ENCODE measurements at regions not wholly inside any gene's neighbourhood (a gene's known extent, or its start where the extent isn't known, plus 50 kb on each side); places are given as distances from the start of the nearest gene placed in this dataset.
"Not testable (repeated sequence)": the region's sequence is repeated elsewhere in the genome, so short reads cannot be mapped to it uniquely, and the experiment has no call there.

DNA sequence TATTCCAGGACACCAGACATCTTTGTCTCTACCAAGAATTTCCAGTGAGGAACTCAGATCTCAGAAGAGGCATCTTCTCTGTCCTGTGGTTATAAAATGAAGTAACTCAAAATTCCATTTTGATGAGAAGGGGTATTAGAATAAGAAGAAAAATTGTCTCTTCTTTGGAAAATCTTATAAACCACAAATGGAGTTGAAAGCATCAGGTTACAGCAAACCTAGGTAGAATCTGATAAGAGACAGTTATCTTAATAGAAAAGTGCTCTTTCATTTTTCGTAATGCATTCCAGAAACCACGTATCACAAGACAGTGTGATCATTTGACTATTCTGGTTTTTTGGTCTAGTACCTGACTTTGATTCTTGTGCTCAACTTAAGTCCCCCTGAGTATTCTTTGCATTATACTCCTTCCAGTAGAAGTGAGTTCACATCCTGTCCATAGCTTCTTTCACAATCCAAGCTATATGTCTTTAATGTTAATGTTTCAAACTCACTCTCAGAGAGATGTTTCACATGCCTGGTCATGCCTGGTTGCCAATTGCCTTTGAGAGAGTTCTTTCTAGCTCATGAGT lies 120.9 kb upstream of the PRDX6 start:
- WGBS (ENCODE audit: insufficient coverage): no CpG with 5 or more reads among the region's 2 CpGs
- Histone ChIP-seq H3K9me3 (ENCODE audit: control insufficient read depth, insufficient read depth, low read length) (no peaks in the 10 kb centered on the region), H3K4me1 (ENCODE audit: control insufficient read depth, insufficient read depth, low read length) (no peaks in the 10 kb centered on the region), H3K4me3 (ENCODE audit: low read depth, low read length) (no peak overlapping the region), H3K27ac (ENCODE audit: low read depth, low read length) (no peak overlapping the region), H3K36me3 (ENCODE audit: control insufficient read depth, insufficient read depth, low read length) (no peaks in the 10 kb centered on the region), H3K27me3 (ENCODE audit: control insufficient read depth, insufficient read depth, low read length) (no peaks in the 10 kb centered on the region)
- DNase-seq (ENCODE audit: low read depth in 4 of 6, low spot score in 6 of 6): no peak

DNA sequence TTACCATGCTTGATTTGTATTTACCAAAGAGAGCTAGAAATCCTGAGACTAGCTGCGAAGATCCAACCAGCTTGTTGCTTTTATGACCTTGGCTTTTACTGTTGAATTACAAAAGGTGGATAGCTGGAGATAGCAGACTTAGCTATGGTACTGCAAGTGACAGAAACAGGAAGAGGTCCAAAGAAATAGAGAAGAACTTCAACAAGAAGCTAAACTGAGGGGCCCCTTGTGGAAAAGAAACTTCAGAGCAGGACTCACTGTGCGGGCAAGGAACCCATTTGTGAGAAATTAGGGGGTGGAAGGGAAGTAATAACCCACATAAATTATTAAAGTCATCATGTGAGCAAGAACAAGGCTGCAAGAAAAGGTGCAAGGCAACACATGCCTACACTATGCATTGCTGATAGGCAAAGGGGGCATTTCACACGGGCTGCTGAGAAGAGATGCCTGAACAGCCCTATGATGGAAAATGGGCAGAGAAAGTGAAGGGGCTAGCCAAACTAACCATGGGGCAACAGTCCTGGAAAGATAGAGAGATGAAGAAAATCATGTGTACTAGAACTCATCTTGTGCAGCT lies 116.6 kb upstream of the PRDX6 start:
- no peaks in the 10 kb centered on the region for H3K36me3 ChIP-seq (ENCODE audit: control insufficient read depth, insufficient read depth, low read length)
- H3K9me3 ChIP-seq (ENCODE audit: control insufficient read depth, insufficient read depth, low read length): no peaks in the 10 kb centered on the region
- H3K4me1 ChIP-seq (ENCODE audit: control insufficient read depth, insufficient read depth, low read length): no peaks in the 10 kb centered on the region
- WGBS (ENCODE audit: insufficient coverage): 85% methylated on average over 1 of the region's 3 CpGs
- H3K27me3 ChIP-seq (ENCODE audit: control insufficient read depth, insufficient read depth, low read length): no peaks in the 10 kb centered on the region
- H3K4me3 ChIP-seq (ENCODE audit: low read depth, low read length): no peak overlapping the region
- no peak overlapping the region for H3K27ac ChIP-seq (ENCODE audit: low read depth, low read length)
- DNase-seq (ENCODE audit: low read depth in 4 of 6, low spot score in 6 of 6): no peak

DNA sequence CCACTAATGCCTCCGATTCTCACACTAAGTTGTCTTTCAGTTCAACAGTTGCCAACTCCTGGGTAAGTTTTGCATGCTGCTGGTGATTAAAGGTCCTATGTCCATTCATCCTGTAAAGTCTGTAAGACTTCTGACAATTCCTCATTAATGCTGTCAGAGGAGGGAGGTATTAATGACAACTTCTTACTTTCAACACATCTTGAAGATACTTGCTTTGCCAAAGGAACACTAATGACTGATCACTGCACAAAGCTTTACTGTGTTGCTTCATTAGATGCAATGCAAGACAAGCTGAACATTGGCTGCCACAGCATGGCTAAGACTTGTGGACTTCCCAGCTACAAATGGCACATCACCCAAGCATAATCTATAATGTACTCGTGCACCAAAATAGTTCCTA lies 114.6 kb upstream of the PRDX6 start:
- Histone ChIP-seq H3K27ac (ENCODE audit: low read depth, low read length) (no peak overlapping the region), H3K36me3 (ENCODE audit: control insufficient read depth, insufficient read depth, low read length) (no peaks in the 10 kb centered on the region), H3K4me1 (ENCODE audit: control insufficient read depth, insufficient read depth, low read length) (no peaks in the 10 kb centered on the region), H3K9me3 (ENCODE audit: control insufficient read depth, insufficient read depth, low read length) (no peaks in the 10 kb centered on the region), H3K27me3 (ENCODE audit: control insufficient read depth, insufficient read depth, low read length) (no peaks in the 10 kb centered on the region), H3K4me3 (ENCODE audit: low read depth, low read length) (no peak overlapping the region)
- DNase-seq (ENCODE audit: low read depth in 4 of 6, low spot score in 6 of 6): peak in 1 of 6 donors; percentile 13
- no CpG with 5 or more reads among the region's 2 CpGs for WGBS (ENCODE audit: insufficient coverage)

DNA sequence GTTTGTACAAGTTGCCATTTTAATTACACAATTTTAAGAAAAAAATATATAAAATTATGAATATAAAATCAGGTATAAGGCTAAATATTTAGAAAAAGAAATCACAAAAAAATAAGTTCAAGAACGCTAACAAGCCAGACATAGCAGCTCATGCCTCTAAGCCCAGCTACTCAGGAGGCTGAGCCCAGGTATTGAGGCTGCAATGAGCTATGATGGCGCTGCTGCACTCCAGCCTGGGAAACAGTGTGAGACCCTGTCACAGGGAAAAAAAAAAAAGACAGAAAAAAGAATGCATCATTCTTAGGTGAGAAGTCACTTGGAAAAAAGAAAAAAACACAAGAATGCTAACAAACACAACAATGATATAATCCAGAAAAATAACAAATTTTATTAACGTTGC lies 112.3 kb upstream of the PRDX6 start:
- 83% methylated on average over 1 of the region's 3 CpGs for WGBS (ENCODE audit: insufficient coverage)

DNA sequence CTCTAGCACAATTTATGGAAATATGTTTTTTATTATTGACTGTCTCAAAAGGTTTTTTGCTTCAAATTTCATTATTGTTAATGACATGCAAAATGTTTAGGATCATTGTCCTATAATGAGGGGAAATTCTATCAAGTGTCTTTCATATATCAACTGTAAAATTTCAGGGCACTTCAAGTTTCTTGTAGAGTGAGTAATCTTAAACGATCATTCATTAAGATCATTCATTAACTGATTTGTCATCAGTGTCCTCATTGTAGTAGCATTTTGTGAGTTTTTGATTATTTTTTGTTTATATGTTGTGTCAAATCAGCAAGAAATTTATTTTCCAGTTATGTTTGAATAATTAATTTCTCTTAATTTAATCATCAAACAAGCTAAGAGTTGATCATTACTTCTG lies 111.8 kb upstream of the PRDX6 start:
- Histone ChIP-seq H3K27me3 (ENCODE audit: control insufficient read depth, insufficient read depth, low read length) (no peaks in the 10 kb centered on the region), H3K9me3 (ENCODE audit: control insufficient read depth, insufficient read depth, low read length) (no peaks in the 10 kb centered on the region), H3K4me1 (ENCODE audit: control insufficient read depth, insufficient read depth, low read length) (no peaks in the 10 kb centered on the region), H3K4me3 (ENCODE audit: low read depth, low read length) (no peak overlapping the region), H3K36me3 (ENCODE audit: control insufficient read depth, insufficient read depth, low read length) (no peaks in the 10 kb centered on the region), H3K27ac (ENCODE audit: low read depth, low read length) (no peak overlapping the region)
- no peak for DNase-seq (ENCODE audit: low read depth in 4 of 6, low spot score in 6 of 6)
- no CpG with 5 or more reads among the region's 1 CpG for WGBS (ENCODE audit: insufficient coverage)

More for the DNA sequence above, 112.3 kb upstream of the PRDX6 start:
- Histone ChIP-seq H3K27ac (ENCODE audit: low read depth, low read length) (no peak overlapping the region), H3K36me3 (ENCODE audit: control insufficient read depth, insufficient read depth, low read length) (no peaks in the 10 kb centered on the region), H3K9me3 (ENCODE audit: control insufficient read depth, insufficient read depth, low read length) (no peaks in the 10 kb centered on the region), H3K27me3 (ENCODE audit: control insufficient read depth, insufficient read depth, low read length) (no peaks in the 10 kb centered on the region), H3K4me1 (ENCODE audit: control insufficient read depth, insufficient read depth, low read length) (no peaks in the 10 kb centered on the region), H3K4me3 (ENCODE audit: low read depth, low read length) (no peak overlapping the region)
- no peak for DNase-seq (ENCODE audit: low read depth in 4 of 6, low spot score in 6 of 6)

DNA sequence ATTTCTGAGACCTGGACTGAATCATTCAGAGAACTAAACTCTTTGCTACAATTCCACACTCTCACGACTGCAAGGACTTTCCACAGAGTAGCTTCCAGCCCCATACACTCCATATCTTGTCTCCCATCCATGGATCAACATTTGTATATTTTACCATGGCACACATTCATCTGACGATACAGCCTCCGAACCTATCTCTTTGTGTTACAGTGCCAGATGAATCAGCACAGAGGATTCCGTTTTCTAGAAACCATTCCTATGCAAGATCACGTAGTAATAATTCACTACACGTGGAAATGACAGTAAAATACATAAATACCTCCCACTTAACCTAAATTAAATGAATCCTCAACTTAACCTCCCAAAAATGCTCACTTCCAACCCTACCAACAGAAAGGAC lies 110.0 kb upstream of the PRDX6 start:
- H3K27me3 ChIP-seq (ENCODE audit: control insufficient read depth, insufficient read depth, low read length): no peaks in the 10 kb centered on the region
- no peaks in the 10 kb centered on the region for H3K36me3 ChIP-seq (ENCODE audit: control insufficient read depth, insufficient read depth, low read length)
- H3K4me1 ChIP-seq (ENCODE audit: control insufficient read depth, insufficient read depth, low read length): no peaks in the 10 kb centered on the region
- H3K27ac ChIP-seq (ENCODE audit: low read depth, low read length): no peak overlapping the region
- WGBS (ENCODE audit: insufficient coverage): 92% methylated on average over 5 of the region's 6 CpGs
- H3K9me3 ChIP-seq (ENCODE audit: control insufficient read depth, insufficient read depth, low read length): no peaks in the 10 kb centered on the region
- no peak for DNase-seq (ENCODE audit: low read depth in 4 of 6, low spot score in 6 of 6)
- H3K4me3 ChIP-seq (ENCODE audit: low read depth, low read length): no peak overlapping the region

DNA sequence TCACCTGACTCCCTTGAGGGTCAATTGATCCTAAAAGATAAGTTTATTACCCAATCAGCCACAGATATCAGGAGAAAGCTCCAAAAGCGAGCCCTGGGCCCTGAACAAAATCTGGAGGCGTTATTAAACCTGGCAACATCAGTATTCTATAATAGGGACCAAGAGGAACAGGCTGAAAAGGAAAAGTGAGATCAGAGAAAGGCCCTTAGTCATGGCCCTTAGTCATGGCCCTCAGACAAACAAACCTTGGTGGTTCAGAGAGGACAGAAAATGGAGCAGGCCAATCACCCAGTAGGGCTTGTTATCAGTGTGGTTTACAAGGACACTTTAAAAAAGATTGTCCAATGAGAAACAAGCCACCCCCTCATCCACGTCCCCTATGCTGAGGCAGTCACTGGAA lies 106.5 kb upstream of the PRDX6 start:
- not testable (repeated sequence) for H3K27ac ChIP-seq (ENCODE audit: low read depth, low read length); DNase-seq (ENCODE audit: low read depth in 4 of 6, low spot score in 6 of 6); H3K9me3 ChIP-seq (ENCODE audit: control insufficient read depth, insufficient read depth, low read length); H3K27me3 ChIP-seq (ENCODE audit: control insufficient read depth, insufficient read depth, low read length); H3K4me3 ChIP-seq (ENCODE audit: low read depth, low read length); H3K36me3 ChIP-seq (ENCODE audit: control insufficient read depth, insufficient read depth, low read length); H3K4me1 ChIP-seq (ENCODE audit: control insufficient read depth, insufficient read depth, low read length)
- 100% methylated on average over 1 of the region's 3 CpGs for WGBS (ENCODE audit: insufficient coverage)

DNA sequence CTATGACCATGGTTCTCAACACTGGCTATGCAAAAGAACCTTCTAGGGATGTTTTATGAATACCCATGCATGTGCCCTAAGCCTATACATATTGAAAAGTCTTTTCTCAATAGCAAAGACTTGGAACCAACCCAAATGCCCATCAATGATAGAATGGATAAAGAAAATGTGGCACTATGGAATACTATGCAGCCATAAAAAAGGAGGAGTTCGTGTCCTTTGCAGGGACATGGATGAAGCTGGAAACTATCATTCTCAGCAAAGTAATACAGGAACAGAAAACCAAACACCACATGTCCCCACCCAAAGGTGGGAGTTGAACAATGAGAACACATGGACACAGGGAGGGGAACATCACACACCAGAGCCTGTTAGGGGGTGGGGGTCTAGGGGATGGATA lies 101.1 kb upstream of the PRDX6 start:
- H3K9me3 ChIP-seq (ENCODE audit: control insufficient read depth, insufficient read depth, low read length); H3K36me3 ChIP-seq (ENCODE audit: control insufficient read depth, insufficient read depth, low read length); DNase-seq (ENCODE audit: low read depth in 4 of 6, low spot score in 6 of 6); H3K4me3 ChIP-seq (ENCODE audit: low read depth, low read length); H3K27ac ChIP-seq (ENCODE audit: low read depth, low read length); H3K4me1 ChIP-seq (ENCODE audit: control insufficient read depth, insufficient read depth, low read length); H3K27me3 ChIP-seq (ENCODE audit: control insufficient read depth, insufficient read depth, low read length): not testable (repeated sequence)
- WGBS (ENCODE audit: insufficient coverage): no CpG with 5 or more reads among the region's 1 CpG

DNA sequence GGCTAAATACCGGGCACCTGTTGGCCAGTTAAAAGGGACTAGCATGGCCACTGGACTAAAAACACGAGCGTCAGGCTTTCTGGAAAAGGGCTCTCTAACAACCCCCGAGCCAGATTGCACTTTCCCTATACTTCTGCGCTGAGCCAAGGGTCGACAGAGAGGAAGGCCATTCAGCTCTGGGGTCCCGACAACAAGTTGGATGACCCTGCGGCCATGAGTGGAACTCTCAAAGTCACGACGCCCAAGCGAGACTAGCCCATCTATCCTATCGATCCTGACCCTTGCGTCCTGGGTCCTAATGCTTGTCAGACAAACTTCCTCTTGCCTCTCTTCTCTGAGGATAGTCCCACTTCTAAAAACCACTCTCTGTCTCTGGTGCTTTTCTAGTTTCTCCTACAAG lies 99.9 kb upstream of the PRDX6 start:
- Histone ChIP-seq H3K9me3 (ENCODE audit: control insufficient read depth, insufficient read depth, low read length) (no peaks in the 10 kb centered on the region), H3K36me3 (ENCODE audit: control insufficient read depth, insufficient read depth, low read length) (no peaks in the 10 kb centered on the region), H3K4me3 (ENCODE audit: low read depth, low read length) (no peak overlapping the region), H3K4me1 (ENCODE audit: control insufficient read depth, insufficient read depth, low read length) (no peaks in the 10 kb centered on the region), H3K27ac (ENCODE audit: low read depth, low read length) (no peak overlapping the region), H3K27me3 (ENCODE audit: control insufficient read depth, insufficient read depth, low read length) (no peaks in the 10 kb centered on the region)
- 93% methylated on average over 12 of the region's 13 CpGs for WGBS (ENCODE audit: insufficient coverage)
- no peak for DNase-seq (ENCODE audit: low read depth in 4 of 6, low spot score in 6 of 6)

DNA sequence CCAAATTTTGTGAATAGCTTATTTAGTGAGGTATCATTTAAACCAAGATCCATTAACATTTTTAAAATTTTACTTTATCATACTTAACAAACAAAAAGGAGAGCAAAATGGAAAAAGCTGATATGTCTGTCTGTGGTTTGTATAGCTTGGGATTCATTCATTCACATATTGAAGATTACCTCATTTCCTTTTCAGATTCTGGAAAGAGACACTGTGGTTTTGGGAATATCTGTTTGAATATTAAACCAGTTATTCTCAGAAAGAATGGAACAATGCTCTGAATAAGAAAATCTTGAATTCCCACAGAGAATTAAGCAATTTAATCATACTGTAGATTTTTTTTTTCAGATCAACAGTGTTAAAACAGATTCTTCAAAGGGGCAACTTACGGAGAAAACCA lies 93.8 kb upstream of the PRDX6 start:
- Histone ChIP-seq H3K4me3 (ENCODE audit: low read depth, low read length) (no peak overlapping the region), H3K36me3 (ENCODE audit: control insufficient read depth, insufficient read depth, low read length) (no peaks in the 10 kb centered on the region), H3K27ac (ENCODE audit: low read depth, low read length) (no peak overlapping the region), H3K27me3 (ENCODE audit: control insufficient read depth, insufficient read depth, low read length) (no peaks in the 10 kb centered on the region), H3K4me1 (ENCODE audit: control insufficient read depth, insufficient read depth, low read length) (no peaks in the 10 kb centered on the region), H3K9me3 (ENCODE audit: control insufficient read depth, insufficient read depth, low read length) (no peaks in the 10 kb centered on the region)
- WGBS (ENCODE audit: insufficient coverage): 83% methylated on average over 1 of the region's 1 CpG
- DNase-seq (ENCODE audit: low read depth in 4 of 6, low spot score in 6 of 6): no peak
